ENCODE measurements at regions not wholly inside any gene's neighbourhood (a gene's known extent, or its start where the extent isn't known, plus 50 kb on each side); places are given as distances from the start of the nearest gene placed in this dataset.
"Not testable (repeated sequence)": the region's sequence is repeated elsewhere in the genome, so short reads cannot be mapped to it uniquely, and the experiment has no call there.

DNA sequence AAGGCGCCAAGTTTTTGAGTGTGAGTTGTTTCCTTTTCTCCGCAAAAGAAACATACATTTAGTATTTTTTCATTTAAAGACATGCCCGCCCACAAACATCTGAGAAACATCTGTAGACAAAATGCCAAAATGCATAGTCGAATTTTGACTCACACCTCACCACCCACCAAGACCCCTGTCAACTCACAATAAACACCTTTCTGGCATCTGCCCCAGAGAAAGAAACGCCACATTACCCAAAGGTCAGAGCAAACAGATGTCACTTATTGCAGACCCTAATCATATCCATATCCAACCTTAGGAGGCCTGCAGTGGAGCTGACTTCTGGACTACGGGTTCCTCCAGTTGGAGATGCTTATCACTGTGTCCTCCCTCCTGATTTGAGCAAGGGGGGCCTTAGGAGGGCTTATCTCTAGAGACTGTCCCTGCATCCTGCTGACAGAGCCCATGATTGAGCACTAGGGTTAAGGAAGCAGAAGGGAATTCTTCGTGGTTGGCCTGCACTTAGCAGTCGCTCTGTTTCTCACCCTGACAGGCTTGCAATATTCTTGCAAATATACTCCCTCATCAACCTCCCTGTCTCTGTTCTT lies 90.5 kb upstream of the TBX18 start:
- Mint-ChIP-seq H3K4me3 (no peak overlapping the region), H3K9me3 (peaks cover 0 to 16% of the 10 kb centered on the region in 2 donors), H3K36me3 (ENCODE audit: insufficient read depth) (no peaks in the 10 kb centered on the region), H3K4me1 (ENCODE audit: low read depth in 2 of 2) (no peaks in the 10 kb centered on the region), H3K27ac (no peak overlapping the region), H3K27me3 (no peaks in the 10 kb centered on the region)
- DNase-seq: no peak
- ATAC-seq (replicated peaks): no peak

DNA sequence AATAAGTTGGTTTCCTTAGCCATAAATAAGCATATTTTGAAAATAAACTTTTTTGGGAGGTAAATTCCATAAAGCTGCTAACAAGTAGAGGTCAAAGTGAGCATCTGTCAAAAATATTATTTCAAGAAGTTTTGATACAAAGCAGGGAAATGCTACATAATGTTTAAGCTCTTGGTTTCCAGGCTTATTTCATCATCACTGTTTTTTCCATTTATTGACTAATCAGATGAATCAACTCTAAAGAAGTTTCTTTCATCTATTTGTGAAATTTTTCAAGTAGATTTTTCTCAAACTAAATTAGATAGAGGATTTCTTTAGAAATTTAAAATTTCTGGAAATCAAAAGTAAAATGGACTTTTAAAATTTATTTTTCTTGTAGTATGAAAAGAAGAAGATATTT lies 89.5 kb upstream of the TBX18 start:
- ATAC-seq (replicated peaks): no peak
- Mint-ChIP-seq H3K4me1 (ENCODE audit: low read depth in 2 of 2) (no peaks in the 10 kb centered on the region), H3K4me3 (no peak overlapping the region), H3K9me3 (peaks cover 0 to 16% of the 10 kb centered on the region in 2 donors), H3K27me3 (no peaks in the 10 kb centered on the region), H3K27ac (no peak overlapping the region), H3K36me3 (ENCODE audit: insufficient read depth) (no peaks in the 10 kb centered on the region)
- DNase-seq: no peak

DNA sequence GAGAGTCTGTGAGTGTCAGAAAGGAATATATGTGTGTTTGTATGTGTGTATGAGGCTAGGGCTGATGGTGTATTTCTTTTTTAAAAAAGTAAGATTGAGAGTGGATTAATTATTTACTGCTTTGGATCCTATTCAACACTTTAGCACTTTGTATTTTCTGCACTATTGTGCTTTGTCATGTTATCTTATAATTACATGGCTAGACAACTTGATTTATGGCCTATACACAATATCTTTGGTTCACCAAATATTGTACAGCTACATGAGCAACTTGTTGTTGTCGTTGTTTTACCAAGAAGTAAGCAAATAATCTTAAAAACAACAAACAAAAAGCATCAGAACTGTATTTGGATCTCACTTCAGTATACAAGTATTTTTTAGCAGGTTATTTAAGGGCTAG lies 84.6 kb upstream of the TBX18 start:
- H3K9me3 Mint-ChIP-seq: peaks cover 2 to 15% of the 10 kb centered on the region in 2 donors
- H3K27me3 Mint-ChIP-seq: no peaks in the 10 kb centered on the region
- H3K27ac Mint-ChIP-seq: no peak overlapping the region
- H3K4me3 Mint-ChIP-seq: no peak overlapping the region
- no peaks in the 10 kb centered on the region for H3K4me1 Mint-ChIP-seq (ENCODE audit: low read depth in 2 of 2)
- ATAC-seq (replicated peaks): no peak
- DNase-seq: no peak
- no peaks in the 10 kb centered on the region for H3K36me3 Mint-ChIP-seq (ENCODE audit: insufficient read depth)

DNA sequence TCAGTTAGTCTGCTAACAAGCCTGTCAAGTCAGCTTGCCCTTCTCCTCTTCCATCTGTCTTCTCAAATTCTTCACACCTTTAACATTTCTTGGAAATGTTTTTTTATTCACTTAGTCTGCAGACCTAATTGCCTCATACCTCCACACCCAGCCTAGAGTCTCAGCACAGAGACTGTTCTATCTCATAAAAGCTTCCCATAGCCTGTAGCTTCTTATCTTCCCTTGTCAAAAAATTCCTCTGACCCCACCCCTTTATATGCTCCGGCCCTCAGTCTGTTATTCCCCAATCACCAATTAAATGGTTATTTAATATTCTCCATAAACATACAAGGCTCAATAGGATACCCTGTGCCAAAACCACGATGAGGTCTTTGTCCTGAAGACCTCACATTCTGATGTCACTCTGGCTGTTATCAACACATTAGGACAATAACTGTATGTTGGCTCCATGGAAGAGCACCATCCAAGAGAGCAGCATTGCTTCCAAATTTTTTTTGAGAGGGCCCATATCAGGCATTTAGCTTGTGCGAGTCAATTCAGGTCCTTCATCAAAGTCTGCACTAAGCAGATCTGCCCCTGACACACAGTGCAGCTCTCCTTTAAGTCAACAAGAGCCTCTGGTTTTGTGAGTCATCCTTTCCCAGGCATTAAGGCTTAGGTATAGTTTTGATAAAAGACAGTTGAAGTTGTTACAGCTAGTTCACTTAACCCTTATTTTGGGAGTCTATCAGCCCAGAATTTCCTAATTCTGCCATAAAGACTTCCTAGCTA lies 83.2 kb upstream of the TBX18 start:
- H3K27ac Mint-ChIP-seq: no peak overlapping the region
- DNase-seq (no peak), ATAC-seq (replicated peaks) (no peak)
- no peaks in the 10 kb centered on the region for H3K4me1 Mint-ChIP-seq (ENCODE audit: low read depth in 2 of 2)
- H3K4me3 Mint-ChIP-seq: no peak overlapping the region
- H3K36me3 Mint-ChIP-seq (ENCODE audit: insufficient read depth): no peaks in the 10 kb centered on the region
- no peaks in the 10 kb centered on the region for H3K27me3 Mint-ChIP-seq
- peaks cover 2 to 16% of the 10 kb centered on the region in 2 donors for H3K9me3 Mint-ChIP-seq

DNA sequence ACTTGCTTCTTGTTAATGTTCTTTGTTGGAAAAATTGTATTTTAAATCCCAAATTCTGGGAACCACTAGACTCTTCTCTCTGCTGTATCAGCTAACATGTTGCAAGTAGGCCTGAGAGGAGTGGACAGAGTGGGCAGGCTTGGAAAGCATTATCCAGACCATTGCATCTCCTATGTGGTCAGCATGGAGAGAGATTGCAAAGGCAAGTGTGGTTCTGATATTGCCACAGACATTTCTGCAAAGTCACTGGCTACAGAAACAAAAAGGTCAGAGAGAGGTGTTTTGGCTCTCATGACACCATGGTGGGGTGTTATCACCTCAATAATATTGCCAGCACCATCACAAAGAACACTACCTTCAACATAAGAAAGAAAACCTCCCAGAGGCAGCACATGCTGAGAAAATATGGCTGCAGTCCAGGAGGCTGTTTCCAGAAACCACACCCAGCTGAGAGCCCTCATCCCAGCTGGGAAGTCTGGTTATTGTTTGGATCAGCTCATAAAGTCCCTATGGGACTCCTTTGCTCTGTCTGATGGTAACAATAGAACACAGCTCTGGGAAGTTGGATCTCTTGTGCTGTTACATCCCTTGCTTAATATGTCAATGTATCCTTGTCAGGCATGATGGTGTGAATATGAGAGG lies 78.2 kb upstream of the TBX18 start:
- Mint-ChIP-seq H3K27me3 (no peaks in the 10 kb centered on the region), H3K27ac (no peak overlapping the region), H3K4me1 (ENCODE audit: low read depth in 2 of 2) (no peaks in the 10 kb centered on the region), H3K9me3 (peaks cover 10 to 31% of the 10 kb centered on the region in 2 donors), H3K4me3 (no peak overlapping the region), H3K36me3 (ENCODE audit: insufficient read depth) (no peaks in the 10 kb centered on the region)
- ATAC-seq (replicated peaks) (no peak), DNase-seq (no peak)

DNA sequence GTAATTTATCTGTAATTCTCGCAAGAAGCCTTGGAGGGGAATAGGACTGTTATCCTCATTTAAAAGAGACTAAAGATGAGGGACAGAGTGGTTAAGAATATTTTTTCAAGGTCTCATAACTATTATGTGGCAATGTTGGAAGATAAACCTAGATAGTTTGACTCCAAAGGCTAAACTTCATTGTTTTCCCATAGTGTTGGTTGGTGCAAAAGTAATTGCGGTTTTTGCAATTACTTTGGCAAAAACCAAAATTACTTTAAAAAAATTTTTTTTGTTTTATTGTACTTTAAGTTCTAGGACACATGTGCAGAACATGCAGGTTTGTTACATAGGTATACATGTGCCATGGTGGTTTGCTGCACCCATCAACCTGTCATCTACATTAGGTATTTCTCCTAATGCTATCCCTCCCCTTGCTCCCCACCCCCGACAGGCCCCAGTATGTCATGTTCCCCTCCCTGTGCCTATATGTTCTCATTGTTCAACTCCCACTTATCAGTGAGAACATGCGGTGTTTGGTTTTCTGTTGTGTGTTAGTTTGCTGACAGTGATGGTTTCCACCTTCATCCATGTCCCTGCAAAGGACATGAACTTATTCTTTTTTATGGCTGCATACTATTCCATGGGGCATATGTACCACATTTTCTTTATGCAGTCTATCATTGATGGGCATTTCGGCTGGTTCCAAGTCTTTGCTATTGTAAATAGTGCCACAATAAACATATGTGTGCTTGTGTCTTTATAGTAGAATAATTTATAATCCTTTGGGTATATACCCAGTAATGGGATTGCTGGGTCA lies 72.9 kb upstream of the TBX18 start:
- H3K4me1 Mint-ChIP-seq (ENCODE audit: low read depth in 2 of 2); H3K27me3 Mint-ChIP-seq; H3K27ac Mint-ChIP-seq; ATAC-seq (replicated peaks); DNase-seq; H3K4me3 Mint-ChIP-seq; H3K36me3 Mint-ChIP-seq (ENCODE audit: insufficient read depth): not testable (repeated sequence)
- H3K9me3 Mint-ChIP-seq: peaks cover 14 to 23% of the 10 kb centered on the region in 2 donors

DNA sequence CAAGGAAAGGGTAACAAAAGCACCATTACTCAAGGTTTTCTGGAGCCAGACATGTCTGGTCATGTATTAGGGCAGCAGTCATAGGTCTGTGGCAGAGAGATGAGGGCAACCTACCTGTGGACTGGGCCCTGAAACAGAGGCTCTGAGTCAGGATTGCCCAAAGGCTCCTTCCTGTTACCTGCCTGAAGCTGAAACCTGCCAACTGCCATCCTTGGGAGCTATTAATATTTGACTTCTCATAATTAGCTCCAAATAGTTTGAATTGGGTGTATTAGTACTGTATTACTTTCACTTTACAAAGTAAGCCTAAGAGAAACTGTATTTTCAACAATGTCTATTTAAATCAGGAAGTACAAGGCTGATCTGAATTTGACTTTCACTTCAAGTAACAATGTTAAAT lies 72.0 kb upstream of the TBX18 start:
- Mint-ChIP-seq H3K4me3 (no peak overlapping the region), H3K4me1 (ENCODE audit: low read depth in 2 of 2) (no peaks in the 10 kb centered on the region), H3K27ac (no peak overlapping the region), H3K9me3 (peaks cover 10 to 19% of the 10 kb centered on the region in 2 donors), H3K36me3 (ENCODE audit: insufficient read depth) (no peaks in the 10 kb centered on the region), H3K27me3 (no peaks in the 10 kb centered on the region)
- DNase-seq (no peak), ATAC-seq (replicated peaks) (no peak)

DNA sequence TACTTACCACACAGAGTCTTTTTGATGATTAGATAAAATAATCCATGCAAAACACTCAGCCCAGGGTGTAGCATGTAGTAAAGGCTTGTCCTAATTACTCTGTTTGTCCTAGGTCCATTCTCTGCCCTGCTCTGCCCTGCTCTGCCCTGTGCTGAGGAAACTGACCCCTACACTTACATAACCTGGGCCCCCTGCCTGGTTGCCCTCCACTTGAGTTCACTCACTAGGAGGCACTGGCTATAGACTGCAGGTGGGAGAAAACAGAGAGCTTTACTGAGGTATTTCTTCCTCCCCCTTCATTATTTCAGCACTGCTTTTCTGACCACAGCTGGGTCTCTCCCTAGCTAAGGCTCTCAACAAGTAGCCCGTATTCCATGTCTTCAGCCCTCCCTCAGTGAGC lies 70.9 kb upstream of the TBX18 start:
- Mint-ChIP-seq H3K4me3 (no peak overlapping the region), H3K9me3 (peaks cover 12 to 14% of the 10 kb centered on the region in 2 donors), H3K4me1 (ENCODE audit: low read depth in 2 of 2) (no peaks in the 10 kb centered on the region), H3K27ac (no peak overlapping the region), H3K36me3 (ENCODE audit: insufficient read depth) (no peaks in the 10 kb centered on the region), H3K27me3 (no peaks in the 10 kb centered on the region)
- DNase-seq: no peak
- ATAC-seq (replicated peaks): no peak

DNA sequence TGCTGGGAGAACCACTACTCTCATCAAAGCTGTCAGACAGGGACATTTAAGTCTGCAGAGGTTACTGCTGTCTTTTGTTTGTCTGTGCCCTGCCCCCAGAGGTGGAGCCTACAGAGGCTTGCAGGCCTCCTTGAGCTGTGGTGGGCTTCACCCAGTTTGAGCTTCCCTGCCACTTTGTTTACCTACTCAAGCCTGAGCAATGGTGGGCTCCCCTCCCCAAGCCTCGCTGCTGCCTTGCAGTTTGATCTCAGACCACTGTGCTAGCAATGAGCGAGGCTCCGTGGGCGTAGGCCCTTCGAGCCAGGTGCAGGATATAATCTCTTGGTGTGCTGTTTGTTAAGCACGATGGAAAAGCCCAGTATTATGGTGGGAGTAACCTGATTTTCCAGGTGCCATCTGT lies 67.5 kb upstream of the TBX18 start:
- not testable (repeated sequence) for H3K36me3 Mint-ChIP-seq (ENCODE audit: insufficient read depth); H3K4me1 Mint-ChIP-seq (ENCODE audit: low read depth in 2 of 2); ATAC-seq (replicated peaks); H3K4me3 Mint-ChIP-seq; DNase-seq; H3K27me3 Mint-ChIP-seq; H3K27ac Mint-ChIP-seq
- H3K9me3 Mint-ChIP-seq: peaks cover 14 to 21% of the 10 kb centered on the region in 2 donors

DNA sequence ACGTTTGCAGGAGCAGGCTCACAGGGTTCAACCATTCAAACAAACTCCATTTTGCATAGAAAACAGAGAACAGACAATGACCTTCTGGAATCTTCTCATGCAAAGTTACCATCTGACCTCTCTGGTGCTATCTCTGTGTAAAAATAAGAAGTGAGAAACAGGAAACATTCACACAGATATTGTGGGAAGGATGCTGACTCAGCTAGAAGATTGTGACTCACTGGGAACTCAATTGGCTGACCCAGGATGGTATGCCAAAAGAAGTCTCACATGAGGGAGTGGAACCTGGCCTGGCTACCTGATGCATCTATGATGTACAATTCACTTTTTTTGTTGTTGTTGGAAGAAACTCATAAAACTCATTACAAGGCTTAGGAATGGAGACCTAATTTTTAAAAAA lies 61.1 kb upstream of the TBX18 start:
- Mint-ChIP-seq H3K36me3 (ENCODE audit: insufficient read depth) (no peaks in the 10 kb centered on the region), H3K4me1 (ENCODE audit: low read depth in 2 of 2) (no peaks in the 10 kb centered on the region), H3K4me3 (no peak overlapping the region), H3K27ac (no peak overlapping the region), H3K9me3 (peaks cover 8 to 25% of the 10 kb centered on the region in 2 donors), H3K27me3 (no peaks in the 10 kb centered on the region)
- DNase-seq (no peak), ATAC-seq (replicated peaks) (no peak)

DNA sequence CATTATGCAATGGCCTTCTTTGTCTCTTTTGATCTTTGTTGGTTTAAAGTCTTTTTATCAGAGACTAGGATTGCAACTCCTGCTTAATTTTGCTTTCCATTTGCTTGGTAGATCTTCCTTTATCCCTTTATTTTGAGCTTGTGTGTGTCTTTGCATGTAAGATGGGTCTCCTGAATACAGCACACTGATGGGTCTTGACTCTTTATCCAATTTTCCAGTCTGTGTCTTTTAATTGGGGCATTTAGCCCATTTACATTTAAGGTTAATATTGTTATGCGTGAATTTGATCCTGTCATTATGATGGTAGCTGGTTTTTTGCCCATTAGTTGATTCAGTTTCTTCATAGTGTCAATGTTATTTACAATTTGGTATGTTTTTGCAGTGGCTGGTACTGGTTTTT lies 56.9 kb upstream of the TBX18 start:
- ATAC-seq (replicated peaks); H3K27ac Mint-ChIP-seq; H3K4me3 Mint-ChIP-seq; H3K4me1 Mint-ChIP-seq (ENCODE audit: low read depth in 2 of 2); H3K27me3 Mint-ChIP-seq; DNase-seq; H3K36me3 Mint-ChIP-seq (ENCODE audit: insufficient read depth): not testable (repeated sequence)
- H3K9me3 Mint-ChIP-seq: peaks cover 7 to 28% of the 10 kb centered on the region in 2 donors

DNA sequence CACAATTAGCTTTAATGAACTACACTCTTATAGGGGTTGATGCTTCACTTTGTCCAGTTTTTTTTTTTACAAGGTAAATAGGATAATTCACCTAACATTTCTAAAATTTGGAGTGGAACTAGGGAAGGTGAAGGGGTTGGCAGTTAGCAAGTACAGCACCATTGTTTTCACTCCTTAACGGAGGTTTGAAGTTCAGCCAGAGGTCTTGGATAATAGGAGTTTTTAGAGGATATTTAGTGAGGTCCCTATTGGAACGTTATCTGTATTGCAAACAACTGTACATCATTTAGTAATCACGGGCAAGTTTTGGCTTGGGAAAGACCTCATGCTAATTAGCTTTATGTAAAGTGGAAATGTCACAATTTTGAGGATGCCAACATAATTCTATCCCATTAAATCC lies 52.3 kb upstream of the TBX18 start:
- Mint-ChIP-seq H3K4me3 (no peak overlapping the region), H3K9me3 (peaks cover 7 to 18% of the 10 kb centered on the region in 2 donors), H3K4me1 (ENCODE audit: low read depth in 2 of 2) (no peaks in the 10 kb centered on the region), H3K27ac (no peak overlapping the region), H3K27me3 (no peaks in the 10 kb centered on the region), H3K36me3 (ENCODE audit: insufficient read depth) (no peaks in the 10 kb centered on the region)
- no peak for ATAC-seq (replicated peaks)
- no peak for DNase-seq

DNA sequence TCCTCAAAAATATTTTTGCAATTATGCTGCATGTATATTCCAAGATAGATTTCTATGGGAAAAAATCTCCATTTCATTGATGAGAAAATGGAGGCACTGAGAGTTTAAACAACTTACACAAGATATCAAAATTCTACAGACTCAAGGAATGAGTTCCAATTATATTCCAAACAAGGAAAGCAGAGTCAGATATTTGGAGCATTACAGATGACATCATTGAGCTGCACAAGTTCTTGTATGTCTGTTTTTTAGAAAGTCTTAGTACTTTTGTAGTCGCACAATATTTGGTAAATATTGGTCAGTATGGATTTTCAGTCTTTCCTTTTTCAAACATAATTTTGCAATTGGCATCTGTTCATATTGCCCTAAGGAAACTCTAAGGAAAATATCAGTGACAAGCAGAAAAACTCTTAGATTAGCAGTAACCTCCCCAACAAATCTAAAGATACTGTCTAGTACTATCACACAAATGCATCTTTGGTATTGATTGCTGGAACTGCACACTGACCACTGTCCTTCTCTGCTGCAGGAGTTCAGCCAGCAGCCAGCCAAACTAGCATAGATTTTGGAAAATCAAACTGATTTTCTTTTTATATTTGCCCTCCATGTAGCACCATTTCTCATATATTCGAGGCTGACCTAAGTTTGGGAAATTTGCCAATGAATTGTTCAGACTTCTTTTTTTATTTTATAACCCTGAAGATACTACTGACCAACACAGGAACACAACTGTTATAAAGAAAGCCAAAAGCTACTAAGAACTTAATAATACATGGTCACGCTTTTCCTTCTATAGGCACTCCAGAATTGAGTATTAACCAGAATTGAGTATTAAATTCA lies 51.7 kb upstream of the TBX18 start:
- Mint-ChIP-seq H3K4me3 (no peak overlapping the region), H3K27ac (no peak overlapping the region), H3K27me3 (no peaks in the 10 kb centered on the region), H3K4me1 (ENCODE audit: low read depth in 2 of 2) (no peaks in the 10 kb centered on the region), H3K36me3 (ENCODE audit: insufficient read depth) (no peaks in the 10 kb centered on the region), H3K9me3 (peaks cover 5 to 18% of the 10 kb centered on the region in 2 donors)
- no peak for DNase-seq
- ATAC-seq (replicated peaks): no peak
